Brain microvascular endothelial cell (primary cell): ENCODE measurements at regions not wholly inside any gene's neighbourhood (a gene's known extent, or its start where the extent isn't known, plus 50 kb on each side); places are given as distances from the start of the nearest gene placed in this dataset.

Experiments
- DNase-seq: peaks from one replicate; pipeline ENCODE4 v3.0.0-alpha.2; 2020
- H3K27ac ChIP-seq: fragments of 250-450 bp; sonication (Bioruptor Pico); 2 replicates; pipeline ENCODE4 v1.5.1; 2020; ENCODE audit warnings: mild to moderate bottlenecking, moderate library complexity
- H3K27me3 ChIP-seq: fragments of 250-450 bp; sonication (Bioruptor Pico); replicated peaks from 2 replicates; pipeline ENCODE4 v1.5.1; 2020; ENCODE audit warnings: mild to moderate bottlenecking
- H3K36me3 ChIP-seq: fragments of 250-450 bp; sonication (Bioruptor Pico); replicated peaks from 2 replicates; pipeline ENCODE4 v1.5.1; 2020; ENCODE audit warnings: mild to moderate bottlenecking
- H3K4me3 ChIP-seq: 2 replicates; pipeline ENCODE4 v1.5.1; 2011; ENCODE audit warnings: low read depth, mild to moderate bottlenecking, control low read depth, low read length, moderate library complexity
- in situ Hi-C: cut with HindIII; loops from 2 replicates; pipeline ENCODE4 v1.10.0; 2017; ENCODE audit warnings: low sequenced_read_pairs, low pct_ligation_motif_present
- TF ChIP-seq, protein P1 (sequence below): IDR thresholded peaks from 2 replicates; pipeline ENCODE4 v1.5.1; 2011; ENCODE audit warnings: low read depth, mild to moderate bottlenecking, moderate library complexity, low read length, control low read depth, inconsistent platforms; ENCODE audit errors: missing control alignments

DNA sequence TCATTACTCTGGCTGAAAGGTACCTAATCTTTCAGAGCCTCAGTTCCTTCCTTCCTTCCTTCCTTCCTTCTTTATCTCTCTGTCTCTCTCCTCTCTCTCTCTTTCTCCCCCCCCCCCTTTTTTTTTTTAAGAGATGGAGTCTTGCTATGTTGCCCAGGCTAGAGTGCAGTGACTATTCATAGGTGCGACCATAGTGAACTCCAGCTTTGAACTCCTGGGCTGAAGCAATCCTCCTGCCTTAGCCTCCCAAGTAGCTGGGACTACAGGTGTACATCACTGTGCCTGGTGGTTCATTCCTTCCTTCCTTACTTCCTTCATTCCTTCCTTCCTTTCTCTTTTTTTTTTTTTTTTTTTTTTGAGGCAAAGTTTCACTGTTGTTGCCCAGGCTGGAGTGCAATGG lies 64.3 kb upstream of the MAP4K3 start:
- DNase-seq: no peak
- Histone ChIP-seq H3K27ac (no peak overlapping the region), H3K4me3 (no peak overlapping the region), H3K27me3 (no peaks in the 10 kb centered on the region), H3K36me3 (no peaks in the 10 kb centered on the region)
- in situ Hi-C loops: no loop called here
- TF ChIP-seq, protein P1, sequence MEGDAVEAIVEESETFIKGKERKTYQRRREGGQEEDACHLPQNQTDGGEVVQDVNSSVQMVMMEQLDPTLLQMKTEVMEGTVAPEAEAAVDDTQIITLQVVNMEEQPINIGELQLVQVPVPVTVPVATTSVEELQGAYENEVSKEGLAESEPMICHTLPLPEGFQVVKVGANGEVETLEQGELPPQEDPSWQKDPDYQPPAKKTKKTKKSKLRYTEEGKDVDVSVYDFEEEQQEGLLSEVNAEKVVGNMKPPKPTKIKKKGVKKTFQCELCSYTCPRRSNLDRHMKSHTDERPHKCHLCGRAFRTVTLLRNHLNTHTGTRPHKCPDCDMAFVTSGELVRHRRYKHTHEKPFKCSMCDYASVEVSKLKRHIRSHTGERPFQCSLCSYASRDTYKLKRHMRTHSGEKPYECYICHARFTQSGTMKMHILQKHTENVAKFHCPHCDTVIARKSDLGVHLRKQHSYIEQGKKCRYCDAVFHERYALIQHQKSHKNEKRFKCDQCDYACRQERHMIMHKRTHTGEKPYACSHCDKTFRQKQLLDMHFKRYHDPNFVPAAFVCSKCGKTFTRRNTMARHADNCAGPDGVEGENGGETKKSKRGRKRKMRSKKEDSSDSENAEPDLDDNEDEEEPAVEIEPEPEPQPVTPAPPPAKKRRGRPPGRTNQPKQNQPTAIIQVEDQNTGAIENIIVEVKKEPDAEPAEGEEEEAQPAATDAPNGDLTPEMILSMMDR: no peak

DNA sequence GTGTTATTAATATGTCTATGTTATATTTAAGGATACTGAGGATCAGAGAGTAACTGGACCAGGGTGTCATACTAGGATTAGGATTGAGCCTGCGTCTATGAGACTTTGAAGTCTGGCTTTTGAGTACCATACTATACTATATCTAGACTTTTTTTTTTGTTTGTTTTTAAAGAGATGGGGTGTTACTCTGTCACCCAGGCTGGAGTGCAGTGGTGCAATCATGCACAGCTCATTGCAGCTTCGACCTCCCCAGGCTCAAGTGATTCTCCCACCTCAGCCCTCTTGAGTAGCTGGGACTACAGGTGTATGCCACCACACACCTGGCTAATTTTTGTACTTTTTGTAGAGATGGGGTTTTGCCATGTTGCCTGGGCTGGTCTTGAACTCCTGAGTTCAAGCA lies 66.2 kb upstream of the MAP4K3 start:
- TF ChIP-seq, protein P1: no peak
- no peak overlapping the region for H3K27ac ChIP-seq
- in situ Hi-C loops: no loop called here
- DNase-seq: no peak
- H3K4me3 ChIP-seq: no peak overlapping the region
- no peaks in the 10 kb centered on the region for H3K27me3 ChIP-seq
- H3K36me3 ChIP-seq: no peaks in the 10 kb centered on the region

DNA sequence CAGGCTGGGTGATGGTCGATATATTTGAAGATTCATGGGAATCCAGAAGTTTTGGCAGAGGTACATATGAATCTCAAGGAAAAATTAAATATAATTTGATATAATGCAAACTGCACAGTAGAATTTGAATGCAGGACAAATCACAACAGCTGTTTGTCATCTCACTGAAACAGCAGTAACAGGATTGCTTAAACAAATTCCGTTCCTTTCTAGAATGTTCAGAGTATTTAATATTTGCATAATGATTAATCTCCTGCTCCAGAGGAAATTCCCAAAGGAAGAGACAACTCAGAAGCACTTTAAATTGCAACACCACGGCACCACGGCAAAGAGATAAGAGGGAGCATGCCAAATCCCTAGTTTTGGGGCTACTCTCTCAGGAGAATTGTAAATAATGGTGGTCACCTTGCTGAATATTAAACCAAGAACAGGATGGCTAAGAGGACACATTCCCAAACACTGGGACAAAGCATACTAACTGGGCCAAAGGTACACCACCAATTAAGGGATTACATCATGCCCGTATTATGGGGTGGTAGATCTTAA lies 67.8 kb upstream of the MAP4K3 start:
- in situ Hi-C loops: no loop called here
- DNase-seq: no peak
- TF ChIP-seq, protein P1: no peak
- Histone ChIP-seq H3K36me3 (no peaks in the 10 kb centered on the region), H3K27ac (peak overlapping the region; percentile 65), H3K4me3 (no peak overlapping the region), H3K27me3 (no peaks in the 10 kb centered on the region)

DNA sequence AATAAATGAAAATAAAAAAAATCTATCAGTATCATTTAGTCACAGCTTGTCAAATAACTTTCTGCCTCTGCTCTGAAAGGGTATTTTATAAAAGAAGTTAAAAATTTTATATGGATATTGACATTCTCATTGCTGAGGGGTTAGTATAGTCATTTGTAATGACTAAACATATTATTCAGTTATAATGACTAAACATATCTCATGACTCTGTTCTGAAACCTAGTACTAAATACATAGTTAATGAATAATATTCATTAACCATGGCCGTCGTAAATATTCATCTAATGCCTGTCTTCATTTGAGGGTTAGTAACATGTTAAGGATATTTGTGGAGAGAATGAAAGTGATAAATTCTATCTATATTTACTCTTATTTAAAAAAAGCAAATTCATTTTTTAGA lies 69.1 kb upstream of the MAP4K3 start:
- TF ChIP-seq, protein P1: no peak
- peak overlapping the region; percentile 65 for H3K27ac ChIP-seq
- in situ Hi-C loops: no loop called here
- no peaks in the 10 kb centered on the region for H3K36me3 ChIP-seq
- H3K27me3 ChIP-seq: no peaks in the 10 kb centered on the region
- no peak overlapping the region for H3K4me3 ChIP-seq
- no peak for DNase-seq

DNA sequence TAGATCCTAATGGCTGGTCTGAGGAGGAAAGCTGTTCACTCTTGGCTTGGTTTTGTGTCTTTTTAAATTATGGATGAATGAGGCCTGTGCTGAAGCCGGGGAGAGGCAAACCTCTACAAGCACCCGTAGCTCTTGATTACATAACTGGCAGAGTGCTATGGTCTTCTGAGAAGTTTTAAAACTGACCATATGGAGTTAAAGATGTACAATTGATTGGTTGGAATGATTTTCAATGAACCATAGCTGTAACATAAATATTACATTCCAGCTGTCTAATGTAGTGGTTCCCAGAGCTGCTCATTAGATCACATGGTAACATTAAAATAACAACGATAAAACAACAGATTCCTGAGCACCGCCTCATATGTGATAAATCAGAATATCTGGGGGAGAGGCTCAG lies 71.1 kb upstream of the MAP4K3 start:
- in situ Hi-C loops: no loop called here
- Histone ChIP-seq H3K27me3 (no peaks in the 10 kb centered on the region), H3K36me3 (no peaks in the 10 kb centered on the region), H3K27ac (peak overlapping the region; percentile 66), H3K4me3 (no peak overlapping the region)
- no peak for DNase-seq
- TF ChIP-seq, protein P1: no peak

DNA sequence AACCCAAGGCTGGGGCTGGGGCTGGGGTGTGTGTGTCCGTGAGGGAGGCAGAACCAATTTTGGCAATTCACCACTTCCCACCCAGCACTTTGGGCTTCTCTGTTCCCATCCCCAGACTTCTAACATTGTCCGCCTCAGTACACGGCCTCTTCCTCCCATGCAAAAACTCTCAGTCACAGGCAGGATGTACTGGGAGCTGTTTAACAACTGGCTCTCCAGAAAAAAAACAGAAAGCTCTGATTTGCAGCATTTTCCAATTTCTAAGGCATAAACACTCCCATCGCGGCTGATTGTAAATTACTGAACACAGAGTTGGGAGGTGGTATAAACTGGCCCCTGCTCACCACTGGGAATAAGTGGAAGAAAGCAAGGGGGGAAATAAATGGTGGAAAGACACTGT lies 73.1 kb upstream of the MAP4K3 start:
- TF ChIP-seq, protein P1: no peak
- DNase-seq: no peak
- Histone ChIP-seq H3K27me3 (no peaks in the 10 kb centered on the region), H3K4me3 (no peak overlapping the region), H3K36me3 (no peaks in the 10 kb centered on the region), H3K27ac (no peak overlapping the region)
- in situ Hi-C loops: no loop called here
